ENCODE measurements at regions not wholly inside any gene's neighbourhood (a gene's known extent, or its start where the extent isn't known, plus 50 kb on each side); places are given as distances from the start of the nearest gene placed in this dataset.

DNA sequence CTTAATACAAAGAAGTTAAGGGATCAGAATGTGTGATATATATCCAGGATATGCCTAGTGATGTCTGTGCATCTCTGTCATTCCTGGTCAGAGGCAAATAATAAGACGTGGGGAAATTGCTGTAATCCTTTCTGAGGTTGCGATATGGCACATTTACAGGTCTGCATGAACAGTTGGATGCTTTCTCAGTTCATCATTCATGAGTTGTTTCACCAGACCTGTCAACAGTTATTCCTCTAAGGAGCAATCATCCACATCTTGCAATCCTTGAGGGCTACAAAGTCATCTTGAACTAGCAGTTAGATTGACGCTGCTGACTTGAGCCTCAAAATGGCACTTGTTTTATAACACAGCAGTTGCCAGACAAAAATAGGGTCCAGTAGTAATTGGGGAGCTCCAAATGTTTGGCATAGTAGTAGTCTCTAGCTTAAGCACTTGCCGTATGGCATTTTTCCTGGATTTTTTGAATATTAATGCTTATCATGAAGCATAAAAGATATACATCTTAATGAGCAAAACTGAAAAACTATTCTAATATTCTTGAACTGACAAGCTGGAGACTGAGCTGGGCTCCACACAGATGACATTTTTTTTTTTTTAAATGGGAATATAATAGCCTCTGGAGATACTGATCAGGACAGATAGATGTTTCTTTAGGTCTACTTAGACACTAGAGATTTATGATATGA, 761.7 kb downstream of the VGLL3 start:
- Histone ChIP-seq H3K4me3 (no peak overlapping the region), H3K36me3 (no peaks in the 10 kb centered on the region), H3K4me1 (no peaks in the 10 kb centered on the region), H3K27ac (no peak overlapping the region), H3K9me3 (no peaks in the 10 kb centered on the region), H3K27me3 (no peaks in the 10 kb centered on the region)
- DNase-seq: no peak
- TF ChIP-seq, protein P1, sequence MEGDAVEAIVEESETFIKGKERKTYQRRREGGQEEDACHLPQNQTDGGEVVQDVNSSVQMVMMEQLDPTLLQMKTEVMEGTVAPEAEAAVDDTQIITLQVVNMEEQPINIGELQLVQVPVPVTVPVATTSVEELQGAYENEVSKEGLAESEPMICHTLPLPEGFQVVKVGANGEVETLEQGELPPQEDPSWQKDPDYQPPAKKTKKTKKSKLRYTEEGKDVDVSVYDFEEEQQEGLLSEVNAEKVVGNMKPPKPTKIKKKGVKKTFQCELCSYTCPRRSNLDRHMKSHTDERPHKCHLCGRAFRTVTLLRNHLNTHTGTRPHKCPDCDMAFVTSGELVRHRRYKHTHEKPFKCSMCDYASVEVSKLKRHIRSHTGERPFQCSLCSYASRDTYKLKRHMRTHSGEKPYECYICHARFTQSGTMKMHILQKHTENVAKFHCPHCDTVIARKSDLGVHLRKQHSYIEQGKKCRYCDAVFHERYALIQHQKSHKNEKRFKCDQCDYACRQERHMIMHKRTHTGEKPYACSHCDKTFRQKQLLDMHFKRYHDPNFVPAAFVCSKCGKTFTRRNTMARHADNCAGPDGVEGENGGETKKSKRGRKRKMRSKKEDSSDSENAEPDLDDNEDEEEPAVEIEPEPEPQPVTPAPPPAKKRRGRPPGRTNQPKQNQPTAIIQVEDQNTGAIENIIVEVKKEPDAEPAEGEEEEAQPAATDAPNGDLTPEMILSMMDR (IDR thresholded peaks at IDR 0.05): no peak
- no peak for TF ChIP-seq POLR2A (IDR thresholded peaks at IDR 0.05)

DNA sequence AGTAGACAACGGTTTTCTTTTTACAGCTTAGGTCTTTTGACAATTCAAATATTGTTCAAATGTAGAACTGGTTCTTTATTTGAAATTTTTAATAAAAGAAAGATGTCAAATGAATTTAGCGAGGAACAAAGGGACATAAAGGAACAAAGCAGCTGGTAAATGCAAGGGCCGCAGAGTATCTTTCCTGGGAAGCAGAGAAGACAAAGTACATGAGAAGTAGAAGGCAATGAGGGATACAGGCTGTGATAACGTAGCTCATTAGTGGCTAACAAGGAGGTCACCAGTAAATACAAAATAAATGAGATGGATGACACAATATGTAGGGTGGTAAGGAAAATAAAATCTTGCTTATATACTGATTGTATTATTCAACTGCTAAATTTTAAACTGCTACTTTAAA, 762.8 kb downstream of the VGLL3 start:
- DNase-seq: no peak
- Histone ChIP-seq H3K36me3 (no peaks in the 10 kb centered on the region), H3K27ac (no peak overlapping the region), H3K27me3 (no peaks in the 10 kb centered on the region), H3K4me3 (no peak overlapping the region), H3K4me1 (no peaks in the 10 kb centered on the region), H3K9me3 (no peaks in the 10 kb centered on the region)
- TF ChIP-seq, protein P1 (IDR thresholded peaks at IDR 0.05): no peak
- no peak for TF ChIP-seq POLR2A (IDR thresholded peaks at IDR 0.05)

DNA sequence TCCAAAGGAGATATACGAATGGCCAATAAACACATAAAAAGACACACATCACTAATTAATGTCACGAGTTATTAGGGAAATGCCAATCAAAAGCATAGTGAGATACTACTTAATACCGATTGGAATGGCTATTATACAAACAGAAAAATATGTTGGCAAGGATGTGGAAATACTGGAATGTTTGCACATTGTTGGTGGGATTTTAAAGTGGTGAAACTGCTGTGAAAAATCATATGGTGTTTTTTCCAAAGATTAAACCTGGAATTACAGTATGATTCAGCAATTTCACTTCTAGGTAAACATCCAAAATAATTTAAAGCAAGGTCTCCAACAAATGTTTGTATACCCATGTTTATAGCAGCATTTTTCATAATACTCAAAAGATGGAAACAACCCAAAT, 765.5 kb downstream of the VGLL3 start:
- Histone ChIP-seq H3K36me3 (no peaks in the 10 kb centered on the region), H3K9me3 (no peaks in the 10 kb centered on the region), H3K27me3 (no peaks in the 10 kb centered on the region), H3K4me1 (no peaks in the 10 kb centered on the region), H3K4me3 (no peak overlapping the region), H3K27ac (no peak overlapping the region)
- DNase-seq: no peak
- TF ChIP-seq, protein P1 (IDR thresholded peaks at IDR 0.05): no peak
- no peak for TF ChIP-seq POLR2A (IDR thresholded peaks at IDR 0.05)

DNA sequence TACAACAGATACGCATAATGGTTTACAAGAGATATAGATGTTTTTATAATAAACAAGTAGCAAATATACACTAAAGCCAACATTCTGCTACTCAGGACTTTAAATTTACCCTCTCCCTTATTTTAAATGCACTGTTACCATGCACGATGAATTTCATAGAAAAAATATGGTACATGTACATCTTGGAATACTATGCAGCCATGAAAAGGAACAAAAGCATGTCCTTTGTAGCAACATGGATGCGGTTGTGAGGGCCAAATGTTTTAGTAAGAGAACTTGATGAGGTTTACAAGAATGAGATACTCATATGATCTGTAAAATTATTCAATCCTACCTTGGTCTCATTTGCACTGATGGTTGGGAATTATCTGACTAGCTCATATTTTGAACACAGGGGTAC, 769.3 kb downstream of the VGLL3 start:
- Histone ChIP-seq H3K36me3 (no peaks in the 10 kb centered on the region), H3K27ac (no peak overlapping the region), H3K9me3 (no peaks in the 10 kb centered on the region), H3K4me3 (no peak overlapping the region), H3K27me3 (no peaks in the 10 kb centered on the region), H3K4me1 (no peaks in the 10 kb centered on the region)
- DNase-seq: no peak
- TF ChIP-seq POLR2A (IDR thresholded peaks at IDR 0.05): no peak
- TF ChIP-seq, protein P1 (IDR thresholded peaks at IDR 0.05): no peak

DNA sequence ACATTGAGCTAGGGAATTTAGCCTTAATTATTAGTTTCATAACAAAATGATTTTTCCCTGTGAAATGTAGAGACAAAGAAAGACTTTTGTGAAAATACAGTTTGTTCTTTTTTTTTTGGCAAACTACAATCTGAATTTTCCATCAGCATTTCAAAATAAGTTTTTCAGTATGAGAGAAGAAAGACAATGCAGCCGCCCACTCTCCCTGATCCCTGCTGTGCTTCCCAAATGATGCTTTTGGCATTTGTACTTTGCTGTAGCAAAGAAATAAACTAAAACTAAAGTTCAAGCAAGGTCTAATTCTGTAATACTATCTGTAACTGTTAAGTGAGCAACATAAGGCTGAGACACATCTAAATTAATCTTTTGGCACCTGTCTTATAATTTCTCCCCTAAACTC, 782.2 kb downstream of the VGLL3 start:
- DNase-seq: no peak
- no peaks in the 10 kb centered on the region for H3K36me3 ChIP-seq
- H3K27ac ChIP-seq: no peak overlapping the region
- H3K27me3 ChIP-seq: no peaks in the 10 kb centered on the region
- no peaks in the 10 kb centered on the region for H3K9me3 ChIP-seq
- no peak overlapping the region for H3K4me3 ChIP-seq
- no peak for TF ChIP-seq POLR2A (IDR thresholded peaks at IDR 0.05)
- TF ChIP-seq, protein P1 (IDR thresholded peaks at IDR 0.05): no peak
- no peaks in the 10 kb centered on the region for H3K4me1 ChIP-seq

DNA sequence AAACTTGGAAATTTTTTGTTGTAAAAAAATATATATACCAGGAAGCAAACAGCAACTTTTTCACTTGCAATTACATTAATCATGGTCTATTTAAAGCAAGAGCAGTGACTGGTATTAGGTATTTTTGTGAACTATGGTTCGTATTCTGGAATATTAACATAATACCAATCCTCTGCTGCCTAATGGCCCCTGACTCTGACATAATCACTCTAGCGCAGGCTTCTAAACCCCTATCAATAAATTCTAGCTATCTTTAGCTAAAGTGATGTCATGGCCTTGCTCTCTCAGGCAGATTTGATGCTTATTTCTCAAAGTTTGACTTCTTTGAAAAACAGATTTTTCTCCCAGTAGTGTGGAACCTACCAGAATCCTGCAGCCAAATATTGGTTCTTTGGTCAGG, 808.3 kb downstream of the VGLL3 start:
- no peaks in the 10 kb centered on the region for H3K9me3 ChIP-seq
- no peak for DNase-seq
- H3K4me3 ChIP-seq: no peak overlapping the region
- H3K36me3 ChIP-seq: no peaks in the 10 kb centered on the region
- H3K4me1 ChIP-seq: no peaks in the 10 kb centered on the region
- no peaks in the 10 kb centered on the region for H3K27me3 ChIP-seq
- TF ChIP-seq POLR2A (IDR thresholded peaks at IDR 0.05): no peak
- TF ChIP-seq, protein P1 (IDR thresholded peaks at IDR 0.05): no peak
- no peak overlapping the region for H3K27ac ChIP-seq

All from Peyer's patch (tissue), 4 donors.